Fibroblast of peridontal ligament (primary cell): ENCODE measurements at regions not wholly inside any gene's neighbourhood (a gene's known extent, or its start where the extent isn't known, plus 50 kb on each side); places are given as distances from the start of the nearest gene placed in this dataset.
A peak's percentile ranks its signal among the peaks of the same experiment; 100 is the strongest.
"Not testable (repeated sequence)": the region's sequence is repeated elsewhere in the genome, so short reads cannot be mapped to it uniquely, and the experiment has no call there.

Source experiments
- DNase-seq: peaks from one replicate; pipeline ENCODE4 v3.0.0-alpha.2; 2010; ENCODE audit errors: extremely low read depth

DNA sequence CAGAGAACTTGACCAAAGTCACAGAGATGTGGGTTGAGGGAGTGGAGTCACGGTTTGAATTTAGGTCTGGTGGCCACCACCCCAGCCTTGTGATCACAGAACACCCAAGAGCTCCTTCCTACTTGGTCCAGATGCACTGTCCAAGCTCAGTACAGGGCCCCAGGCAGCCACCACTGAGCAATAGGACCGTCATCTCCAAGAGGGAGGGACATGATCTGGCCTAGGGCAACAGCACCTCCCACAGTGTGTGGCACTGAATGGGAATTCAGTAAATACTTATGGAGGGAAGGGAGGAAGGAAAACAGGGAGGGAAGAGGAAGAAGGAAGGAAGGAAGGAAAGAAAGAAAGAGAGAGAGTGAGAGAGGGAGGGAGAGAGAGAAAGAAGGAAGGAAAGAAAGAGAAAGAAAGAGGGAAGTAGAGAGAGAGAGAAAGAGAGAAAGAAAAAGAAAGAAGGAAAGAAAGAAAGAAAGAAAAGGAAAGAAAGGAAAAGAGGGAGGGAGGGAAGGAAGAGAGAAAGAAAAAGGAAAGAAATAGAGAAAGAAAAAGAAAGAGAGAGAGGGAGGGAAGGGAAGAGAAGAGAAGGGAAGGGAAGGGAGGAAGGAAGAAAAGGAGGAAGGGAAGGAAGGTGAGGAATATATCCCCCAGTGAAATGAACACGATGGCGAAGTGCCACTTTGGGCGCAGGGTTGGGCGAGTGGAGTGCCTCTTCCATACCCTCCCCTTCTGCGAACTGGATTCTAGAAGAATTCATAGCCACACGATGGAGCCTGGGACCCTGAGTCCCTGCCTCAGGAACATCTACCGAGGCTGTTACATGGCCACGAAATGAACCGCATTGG lies 243.7 kb downstream of the TFAP2C start:
- no peak for DNase-seq

- no peak for DNase-seq
Measured at GRCh38 chr20:56873836-56874235, 244.7 kb downstream of the TFAP2C start.

- peak; percentile 58 for DNase-seq
Measured at GRCh38 chr20:56875052-56875659, 246.1 kb downstream of the TFAP2C start.

- DNase-seq, result no peak
Measured at GRCh38 chr20:56875803-56876202, 246.7 kb downstream of the TFAP2C start.

DNA sequence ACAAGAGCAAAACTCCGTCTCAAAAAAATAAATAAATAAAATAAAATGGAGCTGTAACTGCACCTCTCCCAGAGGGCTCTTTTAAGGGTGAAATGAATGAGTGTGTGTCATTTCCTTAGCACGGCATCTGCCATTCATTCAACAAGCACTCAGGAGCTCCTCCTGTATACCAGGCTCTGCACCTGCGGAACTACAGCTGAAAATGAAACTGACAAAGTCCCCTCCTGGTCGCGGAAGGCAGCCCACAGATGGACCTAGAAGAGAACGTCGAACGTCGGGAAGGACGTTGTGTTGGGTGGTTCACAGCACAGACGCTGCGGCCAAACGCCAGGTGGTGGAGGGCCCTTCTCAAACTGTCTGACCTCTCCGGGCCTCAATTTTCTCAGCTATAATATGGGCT lies 256.4 kb downstream of the TFAP2C start:
- DNase-seq, result no peak

- no peak for DNase-seq
Measured at GRCh38 chr20:56890011-56890410, 260.9 kb downstream of the TFAP2C start.

- DNase-seq, result no peak
Measured at GRCh38 chr20:56893226-56893917, 264.3 kb downstream of the TFAP2C start.

DNA sequence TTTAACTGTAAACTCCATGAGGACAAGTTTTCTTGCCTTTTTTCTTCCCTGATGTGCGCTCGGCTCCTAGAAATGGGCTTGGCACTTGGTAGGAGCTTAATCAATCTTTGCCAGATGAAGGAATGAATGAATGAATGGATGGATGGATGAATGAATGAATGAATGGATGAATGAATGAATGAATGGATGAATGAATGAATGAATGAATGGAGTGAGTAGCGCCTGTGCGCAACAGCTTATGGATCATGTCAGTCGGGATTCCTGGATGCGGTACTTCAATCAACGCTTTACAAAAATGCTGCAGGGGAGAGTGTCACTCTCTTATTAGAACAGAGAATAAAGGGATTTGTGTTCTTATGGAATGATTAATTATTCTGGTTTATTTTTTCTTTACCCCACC lies 267.3 kb downstream of the TFAP2C start:
- no peak for DNase-seq

DNA sequence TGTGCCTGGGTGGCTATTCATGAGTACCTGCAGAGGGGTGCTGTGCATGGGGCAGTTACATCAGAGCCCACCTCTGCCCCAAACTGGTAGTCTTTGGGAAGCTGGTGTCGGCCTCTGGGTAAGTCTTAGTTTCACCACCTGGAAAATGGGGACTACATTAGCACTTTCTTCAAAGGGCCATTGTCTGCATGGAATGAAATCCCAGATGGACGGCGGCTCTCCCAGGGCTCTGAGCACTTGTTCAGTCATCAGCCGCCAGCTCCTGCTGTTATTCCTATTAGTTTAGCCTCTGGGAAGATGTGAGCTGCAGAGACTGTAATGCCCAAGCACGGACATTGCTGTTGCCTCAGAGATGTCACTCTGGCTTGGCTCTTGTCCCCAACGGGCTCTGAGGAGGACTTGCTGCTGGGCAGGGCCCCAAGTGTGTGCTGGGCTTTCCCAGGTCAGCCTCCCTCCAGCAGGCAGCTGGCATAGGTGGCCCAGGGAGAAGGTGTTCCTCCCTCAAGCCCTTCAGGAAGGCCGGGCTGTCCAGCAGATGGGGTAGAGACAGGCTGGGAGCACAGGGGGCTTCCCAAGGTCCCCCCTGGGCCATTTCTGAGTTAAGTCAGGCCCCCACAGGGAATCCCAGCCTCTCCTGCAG lies 268.3 kb downstream of the TFAP2C start:
- no peak for DNase-seq

- no peak for DNase-seq
Measured at GRCh38 chr20:56897958-56898349, 268.8 kb downstream of the TFAP2C start.

DNA sequence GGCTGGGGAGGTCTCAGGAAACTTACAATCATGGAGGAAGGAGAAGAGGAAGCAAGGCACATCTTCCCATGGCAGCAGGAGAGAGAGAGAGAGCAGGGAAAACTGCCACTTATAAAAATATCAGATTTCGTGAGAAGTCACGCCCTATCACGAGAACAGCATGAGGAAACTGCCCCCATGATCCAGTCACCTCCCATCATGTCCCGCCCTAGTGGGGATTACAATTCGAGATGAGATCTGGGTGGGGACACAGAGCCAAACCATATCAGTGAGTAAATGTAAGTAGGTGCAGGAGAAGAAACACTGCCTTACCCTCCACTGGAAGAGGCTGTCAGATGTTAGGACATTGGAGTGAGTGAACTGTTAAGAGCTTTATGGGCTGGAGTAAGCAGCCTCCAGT lies 270.4 kb downstream of the TFAP2C start:
- no peak for DNase-seq

- no peak for DNase-seq
Measured at GRCh38 chr20:56900252-56900651, 271.1 kb downstream of the TFAP2C start.

DNA sequence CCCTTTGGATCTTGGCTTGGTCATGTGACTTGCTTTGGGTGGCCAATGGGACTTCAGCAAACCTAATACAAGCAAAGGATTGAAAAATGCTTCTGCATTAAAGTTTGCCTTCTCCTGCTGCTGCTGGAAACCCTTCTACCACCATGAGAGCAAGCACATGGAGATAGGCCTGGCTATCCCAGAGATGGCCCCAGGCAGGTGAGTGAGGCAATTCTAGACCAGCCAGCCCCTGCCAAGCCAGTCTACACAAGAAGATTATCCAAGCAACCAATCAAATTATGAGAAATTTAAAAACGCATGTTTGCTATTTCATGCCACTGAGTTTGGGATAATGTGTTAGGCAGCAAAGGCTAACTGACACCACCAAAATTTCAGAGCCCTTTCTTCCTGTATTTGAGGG lies 274.3 kb downstream of the TFAP2C start:
- no peak for DNase-seq

DNA sequence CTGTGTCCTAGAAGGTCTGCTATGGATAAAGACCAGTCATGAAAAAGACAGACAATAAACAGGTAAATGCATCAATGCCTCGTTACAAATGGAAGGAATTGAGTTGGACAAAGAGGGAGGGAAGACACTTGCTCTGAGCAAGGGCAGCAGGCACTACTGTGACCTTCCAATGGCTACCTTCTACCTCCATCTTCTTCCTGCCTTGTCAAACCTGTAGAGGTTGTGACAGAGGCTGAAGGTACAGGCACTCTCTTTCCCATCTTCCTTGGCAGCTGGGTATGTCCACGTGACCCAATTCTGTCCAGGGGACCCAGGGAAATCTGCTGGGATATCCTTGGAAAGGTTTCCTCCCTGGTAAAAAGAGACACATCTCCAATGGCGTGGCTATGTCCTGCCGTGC lies 274.8 kb downstream of the TFAP2C start:
- no peak for DNase-seq

DNA sequence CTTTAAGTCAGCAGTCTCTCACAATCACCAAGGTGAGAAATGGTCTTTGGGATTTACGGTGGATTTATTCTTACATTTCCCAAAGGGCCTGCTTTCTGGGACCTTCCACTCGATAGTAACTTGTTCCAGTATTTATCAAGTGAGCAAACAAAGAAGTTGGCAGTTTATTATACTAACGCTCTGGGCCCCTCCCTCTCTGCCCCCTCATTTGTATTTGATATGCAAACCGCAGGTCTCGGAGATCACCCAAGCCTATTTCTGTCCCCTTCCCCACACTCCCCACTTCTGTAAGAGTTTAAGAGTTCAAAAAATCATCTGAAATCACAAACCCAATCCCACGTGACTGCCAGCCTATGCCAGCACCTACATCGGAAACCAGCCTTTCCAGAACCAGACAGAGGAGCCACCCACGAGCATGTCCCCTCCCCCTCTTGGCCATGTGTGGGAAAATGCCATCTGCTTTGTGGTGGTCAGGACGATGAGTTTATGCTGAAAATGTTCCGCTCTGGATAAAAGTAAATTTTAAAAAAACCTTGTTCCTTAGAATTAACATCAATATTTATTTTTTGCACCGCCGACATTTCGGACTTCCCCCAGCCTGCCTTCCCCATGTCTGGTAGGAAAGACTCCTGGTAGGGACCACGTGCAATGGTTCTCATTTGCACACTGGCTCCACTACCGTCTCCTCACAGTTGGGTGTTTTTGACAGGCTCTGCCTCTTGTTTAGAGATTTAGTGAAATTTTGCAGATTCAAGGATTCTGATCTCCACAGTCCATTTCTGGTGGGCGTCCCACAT lies 281.0 kb downstream of the TFAP2C start:
- no peak for DNase-seq

- no peak for DNase-seq
Measured at GRCh38 chr20:56911946-56912345, 282.8 kb downstream of the TFAP2C start.

GRCh38 chr20:56914532-56914931 lies 285.4 kb downstream of the TFAP2C start:
- no peak for DNase-seq

- no peak for DNase-seq
Measured at GRCh38 chr20:56916345-56916622, 287.2 kb downstream of the TFAP2C start.

GRCh38 chr20:56920041-56920440 lies 290.9 kb downstream of the TFAP2C start:
- DNase-seq, result not testable (repeated sequence)

DNA sequence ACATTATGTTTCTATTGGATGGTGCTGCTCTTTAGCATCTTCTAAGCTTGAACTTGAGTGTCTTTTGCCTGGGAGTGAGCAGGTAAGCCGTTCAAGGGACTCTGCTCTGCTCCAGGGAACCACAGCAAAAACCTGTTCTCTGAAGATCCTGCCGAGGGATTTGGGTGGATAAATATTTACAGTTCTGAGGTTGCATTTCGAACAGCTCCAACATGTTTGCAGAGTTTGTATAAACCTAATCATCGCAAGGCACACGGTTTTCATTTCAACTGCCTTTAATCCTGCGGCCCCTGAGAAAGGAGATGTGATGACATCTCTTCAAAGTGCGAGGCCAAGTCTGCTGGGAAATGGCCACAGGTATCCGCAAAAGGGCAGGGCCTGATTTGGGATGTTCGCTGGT lies 293.4 kb downstream of the TFAP2C start:
- DNase-seq, result peak; percentile 25

DNA sequence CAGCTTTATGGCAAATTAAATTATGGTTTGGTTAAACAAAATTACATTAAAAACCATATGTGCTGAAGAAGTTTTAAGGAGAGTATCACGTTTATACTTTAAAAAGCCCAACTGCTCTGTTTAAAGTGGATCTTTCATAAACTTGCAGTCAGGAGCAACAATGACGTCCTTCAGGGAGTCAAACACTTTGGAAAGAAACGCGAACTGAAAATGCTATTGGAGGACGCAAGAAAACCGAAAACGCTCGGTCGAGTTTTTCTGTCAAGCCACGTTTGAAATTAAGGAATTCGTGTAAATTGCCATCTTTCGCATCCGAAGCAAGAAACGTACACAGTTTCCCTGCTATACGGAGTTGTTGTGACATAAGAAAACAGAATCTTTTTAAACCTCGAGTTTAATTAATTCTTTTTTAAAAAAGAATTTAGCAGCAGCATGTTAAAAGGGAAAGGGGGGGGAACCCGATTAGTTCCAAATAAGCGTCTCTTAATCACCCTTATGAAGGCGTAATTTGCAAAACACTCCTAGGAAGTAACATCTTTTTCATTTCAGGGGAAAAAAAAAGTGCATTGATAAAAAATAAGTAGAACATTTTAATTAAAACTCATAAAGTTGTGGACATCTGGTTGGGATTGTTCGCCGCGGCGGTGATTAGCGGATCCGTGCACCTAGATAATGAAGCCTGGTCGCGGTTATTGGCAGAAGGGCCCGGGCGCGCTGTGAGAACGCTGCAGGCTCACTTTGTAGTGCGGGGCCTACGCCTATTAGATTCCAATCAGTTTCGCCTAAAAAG lies 295.4 kb downstream of the TFAP2C start:
- peak; percentile 18 for DNase-seq
